CD1c-positive myeloid dendritic cell (primary cell): ENCODE measurements at regions not wholly inside any gene's neighbourhood (a gene's known extent, or its start where the extent isn't known, plus 50 kb on each side); places are given as distances from the start of the nearest gene placed in this dataset.
"Not testable (repeated sequence)": the region's sequence is repeated elsewhere in the genome, so short reads cannot be mapped to it uniquely, and the experiment has no call there.

Experiments used
- DNase-seq: peaks from one replicate; pipeline ENCODE4 v3.0.0-alpha.2; 2016; ENCODE audit errors: extremely low spot score

GRCh38 chr9:7347556-7347955 lies 452.0 kb downstream of the DMAC1 start:
- no peak for DNase-seq

DNA sequence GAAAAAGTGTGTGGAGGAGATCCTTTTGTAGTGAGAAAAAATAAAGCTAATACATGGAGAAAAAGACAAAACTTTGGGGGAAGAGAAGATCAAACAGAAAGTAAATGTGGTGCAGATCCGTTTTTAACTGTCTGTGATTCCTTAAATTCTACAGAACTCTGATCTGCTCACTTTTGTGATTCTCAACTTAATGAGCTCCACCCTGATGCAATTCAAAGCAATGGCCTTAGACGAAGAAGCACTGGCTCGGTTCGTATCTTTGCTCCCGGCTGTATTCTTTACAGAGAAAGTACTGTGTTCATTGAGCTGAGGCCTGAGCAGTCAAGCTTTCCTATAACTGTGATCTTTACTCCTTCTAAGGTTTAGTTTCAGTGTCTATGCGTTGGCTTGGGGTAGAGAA lies 453.4 kb downstream of the DMAC1 start:
- no peak for DNase-seq

GRCh38 chr9:7342736-7343135 lies 456.8 kb downstream of the DMAC1 start:
- no peak for DNase-seq

GRCh38 chr9:7342229-7342628 lies 457.3 kb downstream of the DMAC1 start:
- DNase-seq, result no peak

DNA sequence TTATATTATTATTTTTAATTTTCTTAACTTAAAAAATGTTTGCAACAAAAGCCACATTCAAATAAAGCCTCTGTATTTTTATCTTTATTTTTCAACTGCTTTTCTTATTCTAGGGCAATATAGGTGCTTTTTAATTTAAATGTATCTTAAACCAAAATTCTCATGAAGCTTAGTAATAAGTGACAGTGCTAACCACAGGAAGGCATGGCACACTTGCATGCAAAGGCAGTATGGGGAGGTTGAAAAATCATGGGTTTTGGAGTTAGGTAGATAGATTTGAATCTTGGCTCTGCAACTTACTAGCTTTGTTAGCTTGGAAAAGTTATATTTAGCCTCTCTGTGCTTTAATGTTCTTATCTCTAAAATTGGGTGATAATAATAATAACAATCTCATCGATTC lies 458.0 kb downstream of the DMAC1 start:
- no peak for DNase-seq

- no peak for DNase-seq
Observed at GRCh38 chr9:7340451-7340850, 459.1 kb downstream of the DMAC1 start.

- no peak for DNase-seq
Observed at GRCh38 chr9:7338586-7339281, 460.8 kb downstream of the DMAC1 start.

GRCh38 chr9:7336356-7337065 lies 463.1 kb downstream of the DMAC1 start:
- no peak for DNase-seq

DNA sequence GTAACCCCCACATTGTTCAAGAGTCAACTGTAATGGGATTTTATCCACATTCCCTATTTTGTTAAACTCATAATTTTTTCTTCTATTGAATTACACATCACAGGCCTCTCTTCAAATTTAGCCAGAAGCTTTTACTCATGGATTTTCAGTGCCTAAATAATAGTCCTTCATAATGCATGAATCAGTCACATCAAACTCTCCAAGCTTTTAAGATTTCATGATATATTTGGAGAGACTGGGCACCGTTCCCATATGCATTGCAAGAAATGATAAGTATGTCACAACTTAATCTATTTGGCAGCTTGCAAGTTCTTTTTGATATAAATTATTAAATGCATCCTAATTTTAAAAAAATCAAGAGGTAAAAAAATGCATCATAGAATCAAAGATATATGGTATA lies 465.9 kb downstream of the DMAC1 start:
- DNase-seq, result no peak

DNA sequence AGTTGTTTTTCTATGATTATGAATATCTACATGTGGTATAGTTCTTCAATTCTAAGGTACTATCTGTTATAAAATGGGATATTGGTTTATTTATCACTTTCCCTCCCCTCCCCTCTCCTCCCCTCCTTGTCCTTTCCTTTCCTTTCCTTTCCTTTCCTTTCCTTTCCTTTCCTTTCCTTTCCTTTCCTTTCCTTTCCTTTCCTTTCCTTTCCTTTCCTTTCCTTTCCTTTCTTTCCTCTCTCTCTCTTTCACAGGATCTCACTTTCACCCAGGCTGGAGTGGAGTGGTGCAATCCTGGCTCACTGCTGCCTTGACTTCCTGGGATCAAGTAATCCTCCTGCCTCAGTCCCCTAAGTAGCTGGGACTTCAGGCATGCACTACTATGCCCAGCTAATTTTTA lies 466.8 kb downstream of the DMAC1 start:
- DNase-seq, result no peak

GRCh38 chr9:7328453-7328852 lies 471.1 kb downstream of the DMAC1 start:
- DNase-seq, result no peak

DNA sequence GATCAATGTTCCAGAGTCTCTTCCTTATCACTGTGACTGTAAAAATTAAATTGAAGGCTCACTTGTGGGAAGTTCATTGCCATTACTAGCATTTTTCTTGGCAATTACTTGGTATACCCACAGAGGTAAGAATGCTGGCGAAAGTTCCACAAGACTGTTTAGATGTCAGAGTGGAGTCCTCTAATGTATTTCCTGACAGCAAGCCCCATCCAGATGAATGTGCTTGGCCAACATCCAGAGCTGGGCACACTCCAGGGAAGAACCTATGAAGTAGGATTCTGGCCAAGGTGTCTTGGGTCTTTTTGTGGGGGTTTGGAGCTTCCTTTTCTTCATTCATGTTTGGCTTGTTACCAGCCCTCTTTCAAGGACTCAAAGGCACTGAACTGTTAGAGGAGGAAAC lies 473.6 kb downstream of the DMAC1 start:
- DNase-seq, result no peak

DNA sequence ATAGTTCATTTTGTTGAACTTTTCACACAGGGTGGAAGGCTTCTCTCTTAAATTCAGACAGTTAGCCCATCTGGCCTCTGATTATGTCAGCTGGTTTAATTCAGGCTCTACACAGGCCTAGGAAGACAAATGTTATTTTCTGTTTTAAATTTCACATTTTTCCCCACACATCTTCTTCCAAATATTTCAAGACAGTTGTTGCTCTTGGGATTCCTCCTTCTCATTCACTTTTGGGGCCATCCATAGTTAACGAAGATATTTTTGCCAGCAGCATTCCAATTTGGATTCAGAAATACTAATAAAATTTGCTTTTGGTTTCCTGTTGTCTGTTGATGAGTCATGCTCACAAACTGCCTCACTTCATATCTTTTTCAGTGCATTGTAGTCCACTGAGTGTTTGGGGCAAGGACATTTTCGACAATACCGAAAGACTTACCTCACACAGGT lies 475.4 kb downstream of the DMAC1 start:
- DNase-seq, result no peak

- no peak for DNase-seq
Observed at GRCh38 chr9:7320841-7321240, 478.7 kb downstream of the DMAC1 start.

- DNase-seq, result no peak
Observed at GRCh38 chr9:7320139-7320538, 479.4 kb downstream of the DMAC1 start.

GRCh38 chr9:7318920-7319319 lies 480.7 kb downstream of the DMAC1 start:
- no peak for DNase-seq

- no peak for DNase-seq
Observed at GRCh38 chr9:7316967-7317366, 482.6 kb downstream of the DMAC1 start.

GRCh38 chr9:7316166-7316795 lies 483.3 kb downstream of the DMAC1 start:
- no peak for DNase-seq

- no peak for DNase-seq
Observed at GRCh38 chr9:7315746-7316145, 483.8 kb downstream of the DMAC1 start.

DNA sequence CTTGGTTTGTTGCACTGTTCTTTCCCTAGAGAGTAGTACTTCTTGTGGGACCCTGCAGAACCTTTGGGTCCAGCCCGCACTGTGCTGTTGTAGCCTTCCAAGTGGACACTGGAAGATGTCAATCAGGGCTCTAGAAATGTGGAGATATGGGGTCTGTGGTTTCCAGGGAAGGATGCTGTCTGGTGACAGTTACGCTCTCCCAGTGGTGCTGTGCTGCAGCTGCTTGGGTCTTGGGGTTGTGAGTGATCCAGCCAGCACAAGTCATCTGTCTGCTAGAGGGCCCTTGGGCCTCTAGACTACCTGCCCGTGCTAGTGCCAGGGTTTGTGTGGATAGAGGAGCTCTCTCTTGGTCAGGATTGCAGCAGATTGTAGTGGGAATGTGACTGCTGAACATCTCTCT lies 484.5 kb downstream of the DMAC1 start:
- DNase-seq, result no peak

DNA sequence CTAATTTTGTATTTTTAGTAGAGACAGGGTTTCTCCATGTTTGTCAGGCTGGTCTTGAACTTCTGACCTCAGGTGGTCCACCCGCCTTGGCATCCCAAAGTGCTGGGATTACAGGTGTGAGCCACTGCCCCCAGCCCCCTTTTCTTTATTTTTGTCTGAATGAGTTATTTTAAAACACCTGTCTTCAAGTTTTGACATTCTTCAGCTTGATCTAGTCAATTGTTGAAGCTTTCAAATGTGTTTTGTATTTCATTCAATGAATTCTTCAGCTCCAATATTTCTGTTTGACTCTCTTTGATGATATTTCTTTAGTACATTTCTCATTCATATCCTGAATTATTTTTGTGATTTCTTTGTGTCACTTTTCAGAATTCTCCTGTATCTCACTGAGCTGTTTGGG lies 486.2 kb downstream of the DMAC1 start:
- no peak for DNase-seq

DNA sequence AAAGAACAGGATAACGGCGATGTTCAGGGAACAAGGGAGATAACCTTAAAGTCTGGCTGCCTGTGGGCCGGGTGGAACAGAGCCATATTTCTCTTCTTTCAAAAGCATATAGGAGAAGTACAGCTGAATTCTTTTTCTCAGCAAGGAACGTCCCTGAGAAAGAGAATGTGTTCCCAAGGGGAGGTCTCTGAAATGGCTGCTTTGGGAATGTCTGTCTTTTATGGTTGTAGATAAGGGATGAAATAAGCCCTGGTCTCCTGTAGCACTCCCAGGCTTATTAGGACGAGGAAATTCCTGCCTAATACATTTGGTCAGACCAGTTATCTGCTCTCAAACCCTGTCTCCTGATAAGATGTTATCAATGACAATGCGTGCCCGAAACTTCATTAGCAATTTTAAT lies 490.5 kb downstream of the DMAC1 start:
- not testable (repeated sequence) for DNase-seq

GRCh38 chr9:7305677-7306076 lies 493.9 kb downstream of the DMAC1 start:
- DNase-seq, result no peak
